Smooth muscle cell (in vitro differentiated cells): ENCODE measurements at regions not wholly inside any gene's neighbourhood (a gene's known extent, or its start where the extent isn't known, plus 50 kb on each side); places are given as distances from the start of the nearest gene placed in this dataset.

Experiments used
- DNase-seq: peaks from one replicate; lab custom pipeline; 2025; ENCODE audit not compliant: unreplicated experiment; lab: John Stamatoyannopoulos, UW
- H2AFZ ChIP-seq: fragments of 200-600 bp; sonication (generic); 2 replicates; pipeline ENCODE4 v1.6.0; 2016; ENCODE audit warnings: antibody characterized with exemption, low read depth, mild to moderate bottlenecking
- H3F3A ChIP-seq: fragments of 200-600 bp; sonication (generic); 2 replicates; pipeline ENCODE4 v1.6.0; 2017; ENCODE audit warnings: antibody characterized with exemption, low read depth
- H3K27ac ChIP-seq: fragments of 200-600 bp; sonication (generic); 2 replicates; pipeline ENCODE4 v1.5.1; 2016; ENCODE audit warnings: low read depth, mild to moderate bottlenecking
- H3K27me3 ChIP-seq: fragments of 200-600 bp; sonication (generic); 2 replicates; pipeline ENCODE4 v1.6.1; 2016; ENCODE audit warnings: low read depth, mild to moderate bottlenecking
- H3K36me3 ChIP-seq: fragments of 200-600 bp; sonication (generic); 2 replicates; pipeline ENCODE4 v1.5.1; 2016; ENCODE audit warnings: low read depth
- H3K4me1 ChIP-seq: fragments of 200-600 bp; sonication (generic); 2 replicates; pipeline ENCODE4 v1.5.1; 2016; ENCODE audit warnings: low read depth
- H3K4me2 ChIP-seq: fragments of 200-600 bp; sonication (generic); 2 replicates; pipeline ENCODE4 v1.6.0; 2016; ENCODE audit warnings: mild to moderate bottlenecking
- H3K4me3 ChIP-seq: fragments of 200-600 bp; sonication (generic); 2 replicates; pipeline ENCODE4 v1.5.1; 2016; ENCODE audit warnings: mild to moderate bottlenecking
- H3K79me2 ChIP-seq: fragments of 200-600 bp; sonication (generic); 2 replicates; pipeline ENCODE4 v1.6.0; 2016; ENCODE audit warnings: low read depth, mild to moderate bottlenecking
- H3K9ac ChIP-seq: fragments of 200-600 bp; sonication (generic); 2 replicates; pipeline ENCODE4 v1.6.0; 2016; ENCODE audit warnings: low read depth
- H3K9me3 ChIP-seq: fragments of 200-600 bp; sonication (generic); replicated peaks from 2 replicates; pipeline ENCODE4 v1.5.1; 2016; ENCODE audit warnings: low read depth
- H4K20me1 ChIP-seq: fragments of 200-600 bp; sonication (generic); 2 replicates; pipeline ENCODE4 v1.6.0; 2016; ENCODE audit warnings: low read depth
- WGBS: methylation state at CpG from one replicate; pipeline ENCODE4 v1.1.7; 2016; ENCODE audit warnings: low lambda C conversion rate; 5-methylcytosine and 5-hydroxymethylcytosine counted together
- TF ChIP-seq, protein P1 (sequence below): fragments of 200-600 bp; sonication (generic); IDR thresholded peaks from 2 replicates; pipeline ENCODE4 v1.5.1; 2017; ENCODE audit warnings: borderline replicate concordance, mild to moderate bottlenecking, antibody characterized with exemption; ENCODE audit not compliant: insufficient read depth, poor library complexity, severe bottlenecking

DNA sequence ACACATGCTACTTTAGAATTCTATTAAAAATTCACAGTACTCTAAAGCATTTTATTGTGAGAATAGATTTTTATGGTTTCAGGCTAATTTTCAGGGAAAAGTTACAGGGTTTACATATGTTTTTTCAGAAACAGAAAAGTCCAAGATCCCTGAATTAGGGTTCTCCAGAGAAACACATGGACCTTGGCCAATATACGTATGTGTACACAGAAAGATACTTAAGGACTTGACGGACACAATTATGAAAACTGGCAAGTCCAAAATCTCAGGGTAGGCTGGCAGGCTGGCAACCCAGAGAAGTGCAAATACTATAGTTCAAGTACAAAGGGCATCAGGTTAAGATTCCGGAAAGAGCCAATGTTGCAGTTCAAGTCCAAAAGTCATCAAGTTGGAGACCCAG is 1897.8 kb upstream of the PCDH10 start:
- no peaks in the 10 kb centered on the region for H3K4me1 ChIP-seq
- H3K4me3 ChIP-seq: no peak overlapping the region
- DNase-seq: no peak
- WGBS: 89% methylated on average over 3 of the region's 3 CpGs
- no peaks in the 10 kb centered on the region for H3K36me3 ChIP-seq
- no peaks in the 10 kb centered on the region for H4K20me1 ChIP-seq
- no peak overlapping the region for H3K9ac ChIP-seq
- H3K27ac ChIP-seq: no peak overlapping the region
- no peak overlapping the region for H3K4me2 ChIP-seq
- no peaks in the 10 kb centered on the region for H3K9me3 ChIP-seq
- H3K79me2 ChIP-seq: no peaks in the 10 kb centered on the region
- H3K27me3 ChIP-seq: no peaks in the 10 kb centered on the region
- no peak overlapping the region for H2AFZ ChIP-seq
- TF ChIP-seq, protein P1, sequence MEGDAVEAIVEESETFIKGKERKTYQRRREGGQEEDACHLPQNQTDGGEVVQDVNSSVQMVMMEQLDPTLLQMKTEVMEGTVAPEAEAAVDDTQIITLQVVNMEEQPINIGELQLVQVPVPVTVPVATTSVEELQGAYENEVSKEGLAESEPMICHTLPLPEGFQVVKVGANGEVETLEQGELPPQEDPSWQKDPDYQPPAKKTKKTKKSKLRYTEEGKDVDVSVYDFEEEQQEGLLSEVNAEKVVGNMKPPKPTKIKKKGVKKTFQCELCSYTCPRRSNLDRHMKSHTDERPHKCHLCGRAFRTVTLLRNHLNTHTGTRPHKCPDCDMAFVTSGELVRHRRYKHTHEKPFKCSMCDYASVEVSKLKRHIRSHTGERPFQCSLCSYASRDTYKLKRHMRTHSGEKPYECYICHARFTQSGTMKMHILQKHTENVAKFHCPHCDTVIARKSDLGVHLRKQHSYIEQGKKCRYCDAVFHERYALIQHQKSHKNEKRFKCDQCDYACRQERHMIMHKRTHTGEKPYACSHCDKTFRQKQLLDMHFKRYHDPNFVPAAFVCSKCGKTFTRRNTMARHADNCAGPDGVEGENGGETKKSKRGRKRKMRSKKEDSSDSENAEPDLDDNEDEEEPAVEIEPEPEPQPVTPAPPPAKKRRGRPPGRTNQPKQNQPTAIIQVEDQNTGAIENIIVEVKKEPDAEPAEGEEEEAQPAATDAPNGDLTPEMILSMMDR: no peak
- H3F3A ChIP-seq: no peaks in the 10 kb centered on the region

DNA sequence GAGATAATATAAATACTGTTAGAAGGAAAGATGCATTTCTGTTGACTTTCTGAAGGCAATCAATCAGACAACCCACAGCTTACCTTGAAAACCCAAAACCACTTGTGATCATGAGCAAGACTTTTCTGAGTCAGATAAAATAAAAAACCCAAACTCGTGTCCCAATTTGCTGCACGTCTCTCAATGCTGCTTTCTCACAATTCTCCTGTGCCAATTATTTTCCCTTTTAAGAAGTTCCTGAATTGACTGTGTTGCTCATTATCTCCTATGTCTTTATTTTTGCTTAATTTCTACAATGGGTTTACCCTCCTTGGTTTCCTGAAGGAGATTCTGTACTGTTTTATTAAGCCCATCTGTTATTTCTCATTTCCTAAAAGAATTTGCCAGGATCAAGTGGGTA is 1891.9 kb upstream of the PCDH10 start:
- 89% methylated on average over 2 of the region's 2 CpGs for WGBS
- Histone ChIP-seq H3F3A (no peaks in the 10 kb centered on the region), H3K4me1 (no peaks in the 10 kb centered on the region), H3K9me3 (no peaks in the 10 kb centered on the region), H3K4me2 (no peak overlapping the region), H3K36me3 (no peaks in the 10 kb centered on the region), H3K4me3 (no peak overlapping the region), H3K27ac (no peak overlapping the region), H2AFZ (no peak overlapping the region), H4K20me1 (no peaks in the 10 kb centered on the region), H3K79me2 (no peaks in the 10 kb centered on the region), H3K27me3 (no peaks in the 10 kb centered on the region), H3K9ac (no peak overlapping the region)
- TF ChIP-seq, protein P1: no peak
- no peak for DNase-seq

DNA sequence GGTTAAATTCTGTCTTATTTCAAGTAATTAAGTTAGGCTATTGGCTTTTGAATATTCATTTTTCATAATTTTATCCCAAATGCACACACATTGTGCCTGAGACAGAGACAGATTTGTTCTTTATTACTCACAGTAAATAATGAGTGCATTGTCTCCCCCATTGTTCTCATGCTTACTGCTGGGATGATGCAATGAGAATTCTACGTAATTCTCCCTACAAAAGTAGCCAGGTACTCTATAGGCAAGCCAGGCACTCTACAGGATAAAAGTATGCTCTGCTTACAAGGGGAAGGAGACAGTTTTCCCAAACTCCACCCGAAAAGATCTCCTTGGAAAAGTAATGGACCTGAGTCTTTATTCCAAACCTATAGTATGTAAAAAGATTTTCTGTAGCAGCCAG is 1890.7 kb upstream of the PCDH10 start:
- H3F3A ChIP-seq: no peaks in the 10 kb centered on the region
- no peak overlapping the region for H2AFZ ChIP-seq
- TF ChIP-seq, protein P1: no peak
- H3K79me2 ChIP-seq: no peaks in the 10 kb centered on the region
- H4K20me1 ChIP-seq: no peaks in the 10 kb centered on the region
- no peak overlapping the region for H3K27ac ChIP-seq
- no peak for DNase-seq
- H3K9ac ChIP-seq: no peak overlapping the region
- no peak overlapping the region for H3K4me3 ChIP-seq
- H3K9me3 ChIP-seq: no peaks in the 10 kb centered on the region
- no peak overlapping the region for H3K4me2 ChIP-seq
- WGBS: 87% methylated on average over 2 of the region's 2 CpGs
- H3K27me3 ChIP-seq: no peaks in the 10 kb centered on the region
- H3K4me1 ChIP-seq: no peaks in the 10 kb centered on the region
- no peaks in the 10 kb centered on the region for H3K36me3 ChIP-seq

DNA sequence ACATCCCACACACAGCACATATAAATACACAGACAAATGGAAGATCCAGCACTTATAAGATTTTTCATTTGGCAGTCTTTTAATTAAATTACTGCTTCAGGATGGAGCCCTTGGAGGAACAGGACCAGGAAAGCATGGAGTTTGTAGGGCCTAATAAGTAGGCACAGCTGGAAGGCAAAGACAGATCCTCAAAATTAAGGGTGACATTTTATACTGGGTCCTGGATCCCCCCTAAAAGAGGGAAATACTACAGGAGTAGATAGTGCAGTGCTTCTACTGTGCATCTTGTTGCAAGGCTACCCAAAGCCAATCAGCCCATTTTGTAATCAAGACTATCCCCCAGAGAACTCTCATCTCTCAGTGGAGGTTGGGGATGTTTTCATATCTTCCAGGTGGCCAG is 1860.7 kb upstream of the PCDH10 start:
- Histone ChIP-seq H3K36me3 (no peaks in the 10 kb centered on the region), H3K27me3 (no peaks in the 10 kb centered on the region), H3K9ac (no peak overlapping the region), H3K79me2 (no peaks in the 10 kb centered on the region), H2AFZ (no peak overlapping the region), H3F3A (no peaks in the 10 kb centered on the region), H3K4me1 (no peaks in the 10 kb centered on the region), H3K27ac (no peak overlapping the region), H3K4me2 (no peak overlapping the region), H3K4me3 (no peak overlapping the region), H3K9me3 (no peaks in the 10 kb centered on the region), H4K20me1 (no peaks in the 10 kb centered on the region)
- TF ChIP-seq, protein P1: no peak
- no peak for DNase-seq
